ENCODE measurements at regions not wholly inside any gene's neighbourhood (a gene's known extent, or its start where the extent isn't known, plus 50 kb on each side); places are given as distances from the start of the nearest gene placed in this dataset.

DNA sequence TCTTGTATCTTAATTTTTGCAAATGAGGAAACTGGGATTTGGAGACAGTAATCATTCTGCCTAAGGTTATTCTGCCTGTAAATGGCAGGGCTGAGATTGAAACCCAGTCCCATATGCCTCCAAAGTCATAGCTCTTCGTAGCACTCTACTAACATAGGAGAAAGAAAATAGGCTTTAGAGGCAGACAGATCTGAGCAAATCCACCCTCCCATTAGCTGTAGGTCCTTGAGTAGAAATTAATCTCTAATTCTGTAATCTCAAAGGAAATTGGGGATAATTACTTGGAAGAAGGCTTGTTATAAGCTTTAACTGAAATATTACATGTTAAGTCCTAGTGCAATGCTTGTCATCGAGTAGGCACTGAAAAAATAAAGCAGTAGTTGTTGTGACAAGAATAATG lies 252.1 kb upstream of the PEX5L start:
- H3K79me2 ChIP-seq (ENCODE audit: insufficient read depth) = no peaks in the 10 kb centered on the region
- no peaks in the 10 kb centered on the region for H3K27me3 ChIP-seq (ENCODE audit: insufficient read depth)
- H3K27ac ChIP-seq (ENCODE audit: low read depth in 2 of 2, low read length in 1 of 2) = no peak overlapping the region
- TF ChIP-seq, protein P1, sequence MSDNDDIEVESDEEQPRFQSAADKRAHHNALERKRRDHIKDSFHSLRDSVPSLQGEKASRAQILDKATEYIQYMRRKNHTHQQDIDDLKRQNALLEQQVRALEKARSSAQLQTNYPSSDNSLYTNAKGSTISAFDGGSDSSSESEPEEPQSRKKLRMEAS (IDR thresholded peaks at IDR 0.05; ENCODE audit: low read depth) = no peak
- no peak for TF ChIP-seq REST (IDR thresholded peaks at IDR 0.05; ENCODE audit: low read depth, low read length)
- no peak for TF ChIP-seq GABPA (IDR thresholded peaks at IDR 0.05; ENCODE audit: low read depth)
- TF ChIP-seq RXRA (IDR thresholded peaks at IDR 0.05; ENCODE audit: borderline replicate concordance, low read depth) = no peak
- no peak for TF ChIP-seq NFIC (IDR thresholded peaks at IDR 0.05; ENCODE audit: borderline replicate concordance)
- no peak for TF ChIP-seq EP300 (IDR thresholded peaks at IDR 0.05; ENCODE audit: borderline replicate concordance in 1 of 2, low read depth in 1 of 2, low read length in 1 of 2)
- no peak for TF ChIP-seq TAF1 (IDR thresholded peaks at IDR 0.05; ENCODE audit: borderline replicate concordance, low read depth, low read length)
- no peak overlapping the region for H3K9ac ChIP-seq
- no peaks in the 10 kb centered on the region for H3K9me3 ChIP-seq
- H4K20me1 ChIP-seq (ENCODE audit: insufficient read depth) = no peaks in the 10 kb centered on the region
- WGBS (ENCODE audit: low lambda C conversion rate) = 27% methylated on average over 2 of the region's 2 CpGs
- H3K36me3 ChIP-seq (replicated peaks in 1 of 2; ENCODE audit: control insufficient read depth in 1 of 2, insufficient read depth in 2 of 2, low read length in 1 of 2) = no peaks in the 10 kb centered on the region
- no peaks in the 10 kb centered on the region for H3K4me1 ChIP-seq (ENCODE audit: control insufficient read depth in 1 of 2, insufficient read depth in 2 of 2, low read depth in 1 of 2, low read length in 1 of 2)
- no peak overlapping the region for H2AFZ ChIP-seq (ENCODE audit: low read depth)
- no peak overlapping the region for H3K4me2 ChIP-seq
- H3K4me3 ChIP-seq (ENCODE audit: low read depth in 2 of 2, low read length in 1 of 2) = no peak overlapping the region
- no peaks in the 10 kb centered on the region for H3F3A ChIP-seq (replicated peaks; ENCODE audit: insufficient read depth)
- DNase-seq = no peak
- ChIA-PET CTCF (interaction anchor here (1.0 kb wide), 1 partner anchor 10 kb away, joined by 3 read pairs; no protein-coding TSS in a partner anchor), POLR2A (no interaction called here)
- no peaks in the 10 kb centered on the region for H3K9me2 ChIP-seq

DNA sequence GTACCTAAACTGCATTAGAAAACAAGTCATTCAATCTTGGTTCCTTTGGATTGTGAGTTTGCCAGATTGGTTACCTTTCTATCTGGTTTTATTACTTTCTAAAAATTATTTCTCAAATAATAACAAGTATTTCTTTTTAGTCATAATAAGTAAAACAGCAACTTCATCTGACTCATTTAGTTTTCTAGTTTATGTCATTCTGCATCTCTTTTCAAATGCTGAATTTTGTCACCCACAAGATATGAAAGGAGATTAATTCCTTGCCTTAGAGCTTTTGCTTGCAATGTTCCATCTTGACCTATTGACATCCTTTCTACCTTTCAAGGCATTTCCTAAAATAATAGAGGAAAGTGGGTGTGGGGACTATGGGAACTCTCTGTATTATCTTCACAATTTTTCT lies 253.6 kb upstream of the PEX5L start:
- H3K9ac ChIP-seq = no peak overlapping the region
- DNase-seq = no peak
- ChIA-PET POLR2A (no interaction called here), CTCF (no interaction called here)
- no peaks in the 10 kb centered on the region for H3F3A ChIP-seq (replicated peaks; ENCODE audit: insufficient read depth)
- H3K36me3 ChIP-seq (replicated peaks in 1 of 2; ENCODE audit: control insufficient read depth in 1 of 2, insufficient read depth in 2 of 2, low read length in 1 of 2) = no peaks in the 10 kb centered on the region
- no peak for TF ChIP-seq SIN3A (IDR thresholded peaks at IDR 0.05; ENCODE audit: borderline replicate concordance, low read depth, low read length)
- no peak for TF ChIP-seq IRF3 (IDR thresholded peaks at IDR 0.05; ENCODE audit: low read depth, low read length)
- TF ChIP-seq, protein P2, sequence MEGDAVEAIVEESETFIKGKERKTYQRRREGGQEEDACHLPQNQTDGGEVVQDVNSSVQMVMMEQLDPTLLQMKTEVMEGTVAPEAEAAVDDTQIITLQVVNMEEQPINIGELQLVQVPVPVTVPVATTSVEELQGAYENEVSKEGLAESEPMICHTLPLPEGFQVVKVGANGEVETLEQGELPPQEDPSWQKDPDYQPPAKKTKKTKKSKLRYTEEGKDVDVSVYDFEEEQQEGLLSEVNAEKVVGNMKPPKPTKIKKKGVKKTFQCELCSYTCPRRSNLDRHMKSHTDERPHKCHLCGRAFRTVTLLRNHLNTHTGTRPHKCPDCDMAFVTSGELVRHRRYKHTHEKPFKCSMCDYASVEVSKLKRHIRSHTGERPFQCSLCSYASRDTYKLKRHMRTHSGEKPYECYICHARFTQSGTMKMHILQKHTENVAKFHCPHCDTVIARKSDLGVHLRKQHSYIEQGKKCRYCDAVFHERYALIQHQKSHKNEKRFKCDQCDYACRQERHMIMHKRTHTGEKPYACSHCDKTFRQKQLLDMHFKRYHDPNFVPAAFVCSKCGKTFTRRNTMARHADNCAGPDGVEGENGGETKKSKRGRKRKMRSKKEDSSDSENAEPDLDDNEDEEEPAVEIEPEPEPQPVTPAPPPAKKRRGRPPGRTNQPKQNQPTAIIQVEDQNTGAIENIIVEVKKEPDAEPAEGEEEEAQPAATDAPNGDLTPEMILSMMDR (IDR thresholded peaks at IDR 0.05) = no peak
- TF ChIP-seq TAF1 (IDR thresholded peaks at IDR 0.05; ENCODE audit: borderline replicate concordance, low read depth, low read length) = no peak
- TF ChIP-seq RCOR1 (IDR thresholded peaks at IDR 0.05; ENCODE audit: low read length) = no peak
- TF ChIP-seq MEF2A (IDR thresholded peaks at IDR 0.05; ENCODE audit: borderline replicate concordance, low read depth) = no peak
- TF ChIP-seq ELF1 (IDR thresholded peaks at IDR 0.05) = no peak
- no peaks in the 10 kb centered on the region for H3K27me3 ChIP-seq (ENCODE audit: insufficient read depth)
- no peak overlapping the region for H2AFZ ChIP-seq (ENCODE audit: low read depth)
- H3K79me2 ChIP-seq (ENCODE audit: insufficient read depth) = no peaks in the 10 kb centered on the region
- H3K4me2 ChIP-seq = no peak overlapping the region
- no peak overlapping the region for H3K4me3 ChIP-seq (ENCODE audit: low read depth in 2 of 2, low read length in 1 of 2)
- no peaks in the 10 kb centered on the region for H3K9me3 ChIP-seq
- H3K4me1 ChIP-seq (ENCODE audit: control insufficient read depth in 1 of 2, insufficient read depth in 2 of 2, low read depth in 1 of 2, low read length in 1 of 2) = no peaks in the 10 kb centered on the region
- H3K9me2 ChIP-seq = no peaks in the 10 kb centered on the region
- no peaks in the 10 kb centered on the region for H4K20me1 ChIP-seq (ENCODE audit: insufficient read depth)
- H3K27ac ChIP-seq (ENCODE audit: low read depth in 2 of 2, low read length in 1 of 2) = no peak overlapping the region

All from SK-N-SH (cell line).